GM13976 (cell line): ENCODE measurements at regions not wholly inside any gene's neighbourhood (a gene's known extent, or its start where the extent isn't known, plus 50 kb on each side); places are given as distances from the start of the nearest gene placed in this dataset.
A peak's percentile ranks its signal among the peaks of the same experiment; 100 is the strongest.

Experiments used
- DNase-seq: peaks from one replicate; pipeline ENCODE4 v3.0.0; 2012; ENCODE audit warnings: low spot score
- CTCF ChIP-seq: IDR thresholded peaks from 2 replicates; pipeline ENCODE4 v1.5.1; 2012; ENCODE audit warnings: borderline replicate concordance, mild to moderate bottlenecking; ENCODE audit not compliant: insufficient read depth; ENCODE audit errors: extremely low read depth, missing control alignments, control extremely low read depth
- in situ Hi-C: fragments of 300-500 bp; cut with MboI; formaldehyde crosslinking; loops from one replicate; pipeline ENCODE4 v1.12.0; 2022; ENCODE audit warnings: low sequenced_read_pairs, mixed read lengths, inconsistent platforms; ENCODE audit not compliant: unreplicated experiment

DNA sequence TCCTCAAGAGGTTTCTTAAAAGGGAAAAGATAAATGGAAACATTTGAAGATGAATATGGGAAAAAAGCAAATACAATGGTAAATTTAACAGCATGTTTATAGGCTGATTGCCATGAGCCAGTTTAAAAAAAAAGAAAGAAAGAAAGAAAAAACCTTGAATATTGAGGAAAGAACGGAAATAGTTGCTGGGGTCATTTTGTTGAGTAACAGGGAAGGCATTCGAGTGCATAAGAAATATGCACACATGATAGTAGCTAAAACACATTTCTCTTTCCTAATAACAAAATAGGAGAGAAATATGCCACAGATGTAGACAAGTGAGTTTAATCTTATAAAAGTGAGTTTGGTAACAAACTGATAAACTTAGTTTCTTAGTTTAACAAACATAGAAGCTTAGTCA is 864.6 kb upstream of the ACO1 start:
- DNase-seq, result no peak
- TF ChIP-seq CTCF, result no peak
- in situ Hi-C loops, result no loop called here

DNA sequence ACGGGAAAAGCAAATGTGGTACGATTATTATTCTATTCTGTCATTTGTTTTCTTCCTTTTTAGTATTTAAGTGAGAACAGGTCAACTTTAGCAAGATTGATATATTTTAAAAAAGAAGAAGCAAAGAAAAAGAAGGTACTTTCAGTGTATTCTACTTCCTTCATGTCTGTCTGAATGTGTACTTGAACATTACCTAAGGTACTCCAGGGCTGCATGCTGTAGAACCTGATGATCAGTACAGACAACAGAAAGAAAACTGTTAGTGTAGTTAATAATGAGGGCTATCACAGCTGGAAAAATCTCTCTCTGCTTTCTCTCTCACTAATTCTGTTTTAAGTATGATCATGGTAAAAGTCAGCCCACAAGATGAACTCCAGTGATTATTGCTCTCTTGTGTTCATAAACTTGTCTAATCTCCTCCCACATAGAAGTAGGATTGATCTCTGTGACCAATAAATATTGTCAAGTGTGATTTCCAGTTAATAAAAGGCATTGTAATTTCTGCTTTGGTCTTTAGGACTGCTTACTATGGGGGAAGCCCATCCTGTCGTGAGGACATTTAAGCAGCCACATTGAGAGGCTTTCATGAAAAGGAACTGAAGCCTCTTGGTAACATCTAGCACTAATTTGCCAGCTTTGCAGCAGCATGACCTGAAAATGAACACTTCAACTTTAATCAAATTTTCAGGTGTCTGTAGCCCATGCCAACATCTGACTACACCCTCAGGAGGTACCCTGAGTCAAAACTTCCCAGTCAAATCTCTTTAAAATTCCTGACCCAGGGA is 864.0 kb upstream of the ACO1 start:
- in situ Hi-C loops, result no loop called here
- no peak for TF ChIP-seq CTCF
- no peak for DNase-seq

DNA sequence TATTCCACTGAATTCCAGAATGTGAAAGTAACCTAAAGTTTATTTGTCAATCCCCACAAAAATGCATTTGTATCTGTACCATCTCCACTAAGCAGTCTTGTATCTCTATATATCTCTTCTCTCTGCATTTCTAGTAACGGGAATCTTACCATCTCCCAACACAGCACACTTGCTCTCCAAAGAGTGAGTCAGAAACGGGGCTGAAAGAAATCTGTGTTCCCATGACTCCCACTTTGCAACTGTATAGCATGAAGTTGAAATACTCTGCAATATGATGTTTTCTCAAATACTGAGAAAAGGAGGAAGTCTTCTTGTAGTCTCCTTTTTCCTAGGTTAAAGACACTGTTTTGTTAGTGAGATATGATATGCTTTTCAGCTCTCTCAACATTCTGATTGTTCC is 848.8 kb upstream of the ACO1 start:
- no peak for DNase-seq
- in situ Hi-C loops, result no loop called here
- TF ChIP-seq CTCF, result no peak

DNA sequence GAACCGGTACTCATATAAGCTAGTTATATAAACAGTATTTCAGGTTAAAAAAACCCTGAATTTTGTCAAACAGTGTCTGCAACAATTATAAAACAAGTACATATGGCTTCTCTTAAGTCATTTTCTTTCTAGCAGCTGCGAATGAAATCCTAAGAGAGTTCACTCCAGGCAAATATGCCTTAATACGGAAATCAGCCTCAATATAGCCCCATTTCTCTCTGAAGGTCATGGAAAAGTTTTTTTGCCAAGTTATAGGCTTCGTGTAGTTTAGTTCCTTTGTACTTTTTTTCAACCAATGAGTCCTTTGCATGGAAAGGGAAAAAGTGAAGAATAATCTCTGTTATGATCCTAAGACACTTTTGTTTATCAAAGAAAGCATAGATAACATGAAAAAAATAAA is 848.0 kb upstream of the ACO1 start:
- in situ Hi-C loops, result no loop called here
- no peak for TF ChIP-seq CTCF
- DNase-seq, result no peak

- in situ Hi-C loops, result no loop called here
- DNase-seq, result no peak
These were observed 842.6 kb upstream of the ACO1 start for GRCh38 chr9:31541721-31542281.

GRCh38 chr9:31542384-31543055 is 841.9 kb upstream of the ACO1 start:
- DNase-seq, result peak; percentile 22
- TF ChIP-seq CTCF, result peak; percentile 32
- in situ Hi-C loops, result no loop called here

More at GRCh38 chr9:31541721-31542281, 842.6 kb upstream of the ACO1 start:
- TF ChIP-seq CTCF, result no peak
